ENCODE measurements at regions not wholly inside any gene's neighbourhood (a gene's known extent, or its start where the extent isn't known, plus 50 kb on each side); places are given as distances from the start of the nearest gene placed in this dataset.

DNA sequence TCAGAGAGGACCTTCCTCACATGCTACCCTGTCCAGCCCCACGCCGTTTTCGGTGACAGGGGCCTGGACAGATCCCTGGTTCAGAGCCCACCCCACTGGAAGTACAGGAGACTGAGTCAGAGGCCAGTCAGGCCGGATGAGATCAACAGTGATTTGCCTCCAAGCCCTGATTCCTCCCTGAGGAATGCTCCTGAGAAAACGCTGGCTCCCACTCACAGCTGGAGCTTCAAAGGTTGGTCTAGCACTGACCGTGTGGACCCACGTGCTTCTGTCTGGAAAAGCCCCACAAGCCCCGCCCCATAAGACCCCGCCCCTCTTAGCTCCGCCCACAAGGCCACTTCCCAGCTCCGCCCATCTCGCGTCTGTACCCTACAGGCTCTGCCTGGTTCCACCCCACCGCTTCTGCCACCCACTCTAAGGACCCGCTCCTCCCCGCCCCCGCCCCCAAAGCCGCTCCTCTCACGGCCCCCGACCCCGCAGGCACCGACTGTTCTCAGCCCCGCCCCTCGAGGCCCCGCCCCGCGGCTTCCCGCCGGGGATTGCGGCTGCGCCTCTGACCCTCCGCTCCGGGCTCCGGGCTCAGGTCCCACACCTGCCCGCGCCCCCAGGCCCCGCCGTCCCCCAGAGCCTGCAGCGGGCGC is 64.9 kb upstream of the BHLHE23 start:
- no peak overlapping the region for H2AFZ ChIP-seq (ENCODE audit: low read depth)
- H3K9me2 ChIP-seq, result no peaks in the 10 kb centered on the region
- H3K9ac ChIP-seq, result no peak overlapping the region
- TF ChIP-seq, protein P1, sequence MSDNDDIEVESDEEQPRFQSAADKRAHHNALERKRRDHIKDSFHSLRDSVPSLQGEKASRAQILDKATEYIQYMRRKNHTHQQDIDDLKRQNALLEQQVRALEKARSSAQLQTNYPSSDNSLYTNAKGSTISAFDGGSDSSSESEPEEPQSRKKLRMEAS (IDR thresholded peaks at IDR 0.05; ENCODE audit: low read depth), result peak; percentile 54; the same call in 1 of the 2 replicates
- TF ChIP-seq, protein P2, sequence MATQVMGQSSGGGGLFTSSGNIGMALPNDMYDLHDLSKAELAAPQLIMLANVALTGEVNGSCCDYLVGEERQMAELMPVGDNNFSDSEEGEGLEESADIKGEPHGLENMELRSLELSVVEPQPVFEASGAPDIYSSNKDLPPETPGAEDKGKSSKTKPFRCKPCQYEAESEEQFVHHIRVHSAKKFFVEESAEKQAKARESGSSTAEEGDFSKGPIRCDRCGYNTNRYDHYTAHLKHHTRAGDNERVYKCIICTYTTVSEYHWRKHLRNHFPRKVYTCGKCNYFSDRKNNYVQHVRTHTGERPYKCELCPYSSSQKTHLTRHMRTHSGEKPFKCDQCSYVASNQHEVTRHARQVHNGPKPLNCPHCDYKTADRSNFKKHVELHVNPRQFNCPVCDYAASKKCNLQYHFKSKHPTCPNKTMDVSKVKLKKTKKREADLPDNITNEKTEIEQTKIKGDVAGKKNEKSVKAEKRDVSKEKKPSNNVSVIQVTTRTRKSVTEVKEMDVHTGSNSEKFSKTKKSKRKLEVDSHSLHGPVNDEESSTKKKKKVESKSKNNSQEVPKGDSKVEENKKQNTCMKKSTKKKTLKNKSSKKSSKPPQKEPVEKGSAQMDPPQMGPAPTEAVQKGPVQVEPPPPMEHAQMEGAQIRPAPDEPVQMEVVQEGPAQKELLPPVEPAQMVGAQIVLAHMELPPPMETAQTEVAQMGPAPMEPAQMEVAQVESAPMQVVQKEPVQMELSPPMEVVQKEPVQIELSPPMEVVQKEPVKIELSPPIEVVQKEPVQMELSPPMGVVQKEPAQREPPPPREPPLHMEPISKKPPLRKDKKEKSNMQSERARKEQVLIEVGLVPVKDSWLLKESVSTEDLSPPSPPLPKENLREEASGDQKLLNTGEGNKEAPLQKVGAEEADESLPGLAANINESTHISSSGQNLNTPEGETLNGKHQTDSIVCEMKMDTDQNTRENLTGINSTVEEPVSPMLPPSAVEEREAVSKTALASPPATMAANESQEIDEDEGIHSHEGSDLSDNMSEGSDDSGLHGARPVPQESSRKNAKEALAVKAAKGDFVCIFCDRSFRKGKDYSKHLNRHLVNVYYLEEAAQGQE (IDR thresholded peaks at IDR 0.05; ENCODE audit: low read depth, low read length), result peak; percentile 73; the same call in 1 of the 2 replicates
- TF ChIP-seq FOSL2 (IDR thresholded peaks at IDR 0.05; ENCODE audit: borderline replicate concordance, low read depth), result peak; percentile 69; the same call in 1 of the 2 replicates
- TF ChIP-seq YY1 (IDR thresholded peaks at IDR 0.05; ENCODE audit: low read depth), result no peak
- TF ChIP-seq CHD2 (IDR thresholded peaks at IDR 0.05; ENCODE audit: low read length, partially characterized antibody), result no peak
- TF ChIP-seq SIN3A (IDR thresholded peaks at IDR 0.05; ENCODE audit: borderline replicate concordance, low read depth, low read length), result no peak
- TF ChIP-seq RXRA (IDR thresholded peaks at IDR 0.05; ENCODE audit: borderline replicate concordance, low read depth), result no peak
- TF ChIP-seq NRF1 (IDR thresholded peaks at IDR 0.05; ENCODE audit: low read depth, low read length), result no peak
- TF ChIP-seq TCF12 (IDR thresholded peaks at IDR 0.05), result peak; percentile 24; the same call in 1 of the 2 replicates
- TF ChIP-seq EZH2phosphoT487 (IDR thresholded peaks at IDR 0.05; ENCODE audit: borderline replicate concordance, low read depth), result no peak
- TF ChIP-seq MXI1 (IDR thresholded peaks at IDR 0.05; ENCODE audit: low read depth, low read length), result no peak
- no peak for TF ChIP-seq EP300 (IDR thresholded peaks at IDR 0.05; ENCODE audit: borderline replicate concordance in 1 of 2, low read depth in 1 of 2, low read length in 1 of 2)
- no peak for TF ChIP-seq RFX5 (IDR thresholded peaks at IDR 0.05; ENCODE audit: low read length)
- TF ChIP-seq USF2 (IDR thresholded peaks at IDR 0.05; ENCODE audit: borderline replicate concordance, low read depth, low read length), result no peak
- no peak for TF ChIP-seq ZBTB33 (IDR thresholded peaks at IDR 0.05; ENCODE audit: borderline replicate concordance, low read depth)
- TF ChIP-seq TEAD4 (IDR thresholded peaks at IDR 0.05; ENCODE audit: borderline replicate concordance, insufficient read depth), result no peak
- TF ChIP-seq RCOR1 (IDR thresholded peaks at IDR 0.05; ENCODE audit: low read length), result no peak
- no peaks in the 10 kb centered on the region for H3K36me3 ChIP-seq (replicated peaks in 1 of 2; ENCODE audit: control insufficient read depth in 1 of 2, insufficient read depth in 2 of 2, low read length in 1 of 2)
- H3F3A ChIP-seq (replicated peaks; ENCODE audit: insufficient read depth), result no peaks in the 10 kb centered on the region
- DNase-seq, result peak; percentile 87
- H3K79me2 ChIP-seq (ENCODE audit: insufficient read depth), result no peaks in the 10 kb centered on the region
- H3K4me1 ChIP-seq (ENCODE audit: control insufficient read depth in 1 of 2, insufficient read depth in 2 of 2, low read depth in 1 of 2, low read length in 1 of 2), result peaks cover 0 to 5% of the 10 kb centered on the region in 2 experiments; a peak in 1 of 4 replicates
- CTCF ChIA-PET, result interaction anchor here (1.1 to 5.7 kb wide), 5 partner anchors 13 to 151 kb away, joined by 3 to 36 read pairs (median 3); no protein-coding TSS in a partner anchor
- no peaks in the 10 kb centered on the region for H3K9me3 ChIP-seq
- H3K27me3 ChIP-seq (ENCODE audit: insufficient read depth), result peaks cover 17% of the 10 kb centered on the region; the same call in 1 of the 2 replicates
- H4K20me1 ChIP-seq (ENCODE audit: insufficient read depth), result 0 out of 2 replicates have a peak, but pooled peaks cover 3% of the 10 kb centered on the region
- no peak overlapping the region for H3K4me3 ChIP-seq (ENCODE audit: low read depth in 2 of 2, low read length in 1 of 2)
- POLR2A ChIA-PET, result no interaction called here
- H3K27ac ChIP-seq (ENCODE audit: low read depth in 2 of 2, low read length in 1 of 2), result no peak overlapping the region
- WGBS (ENCODE audit: low lambda C conversion rate), result 8% methylated on average over 34 of the region's 40 CpGs
- no peak overlapping the region for H3K4me2 ChIP-seq

All from SK-N-SH (cell line).